ENCODE measurements at regions not wholly inside any gene's neighbourhood (a gene's known extent, or its start where the extent isn't known, plus 50 kb on each side); places are given as distances from the start of the nearest gene placed in this dataset.

DNA sequence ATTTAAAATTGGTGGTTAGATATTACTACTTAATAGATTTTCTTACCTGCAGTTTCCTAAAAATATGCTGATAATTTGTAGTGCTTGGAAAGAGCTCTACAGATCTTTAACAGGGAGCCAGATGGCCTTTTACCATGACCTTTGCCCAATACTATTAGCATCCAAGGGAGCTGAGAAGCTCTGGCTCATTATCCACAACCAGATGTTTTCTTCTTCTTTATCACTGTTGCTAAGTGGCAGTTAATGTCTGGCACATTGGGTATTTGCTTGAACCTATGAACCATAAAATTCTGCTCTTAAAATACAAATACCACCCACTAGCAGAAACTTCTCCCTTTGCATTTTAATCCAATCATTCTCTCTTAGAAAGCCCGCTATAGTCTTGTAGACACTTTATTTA, 1480.3 kb downstream of the C4orf33 start:
- TF ChIP-seq, protein P1, sequence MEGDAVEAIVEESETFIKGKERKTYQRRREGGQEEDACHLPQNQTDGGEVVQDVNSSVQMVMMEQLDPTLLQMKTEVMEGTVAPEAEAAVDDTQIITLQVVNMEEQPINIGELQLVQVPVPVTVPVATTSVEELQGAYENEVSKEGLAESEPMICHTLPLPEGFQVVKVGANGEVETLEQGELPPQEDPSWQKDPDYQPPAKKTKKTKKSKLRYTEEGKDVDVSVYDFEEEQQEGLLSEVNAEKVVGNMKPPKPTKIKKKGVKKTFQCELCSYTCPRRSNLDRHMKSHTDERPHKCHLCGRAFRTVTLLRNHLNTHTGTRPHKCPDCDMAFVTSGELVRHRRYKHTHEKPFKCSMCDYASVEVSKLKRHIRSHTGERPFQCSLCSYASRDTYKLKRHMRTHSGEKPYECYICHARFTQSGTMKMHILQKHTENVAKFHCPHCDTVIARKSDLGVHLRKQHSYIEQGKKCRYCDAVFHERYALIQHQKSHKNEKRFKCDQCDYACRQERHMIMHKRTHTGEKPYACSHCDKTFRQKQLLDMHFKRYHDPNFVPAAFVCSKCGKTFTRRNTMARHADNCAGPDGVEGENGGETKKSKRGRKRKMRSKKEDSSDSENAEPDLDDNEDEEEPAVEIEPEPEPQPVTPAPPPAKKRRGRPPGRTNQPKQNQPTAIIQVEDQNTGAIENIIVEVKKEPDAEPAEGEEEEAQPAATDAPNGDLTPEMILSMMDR (IDR thresholded peaks at IDR 0.05) = no peak
- no peak for TF ChIP-seq ZFX (IDR thresholded peaks at IDR 0.05; ENCODE audit: borderline replicate concordance)
